Dedifferentiated amniotic fluid mesenchymal stem cell (primary cell): ENCODE measurements at regions not wholly inside any gene's neighbourhood (a gene's known extent, or its start where the extent isn't known, plus 50 kb on each side); places are given as distances from the start of the nearest gene placed in this dataset.

Experiments
- DNase-seq: peaks from one replicate; pipeline ENCODE4 v3.0.0-alpha.2; 2016; ENCODE audit errors: extremely low spot score

GRCh38 chr22:48185071-48186055 lies 1422.9 kb downstream of the TBC1D22A start:
- DNase-seq = no peak

DNA sequence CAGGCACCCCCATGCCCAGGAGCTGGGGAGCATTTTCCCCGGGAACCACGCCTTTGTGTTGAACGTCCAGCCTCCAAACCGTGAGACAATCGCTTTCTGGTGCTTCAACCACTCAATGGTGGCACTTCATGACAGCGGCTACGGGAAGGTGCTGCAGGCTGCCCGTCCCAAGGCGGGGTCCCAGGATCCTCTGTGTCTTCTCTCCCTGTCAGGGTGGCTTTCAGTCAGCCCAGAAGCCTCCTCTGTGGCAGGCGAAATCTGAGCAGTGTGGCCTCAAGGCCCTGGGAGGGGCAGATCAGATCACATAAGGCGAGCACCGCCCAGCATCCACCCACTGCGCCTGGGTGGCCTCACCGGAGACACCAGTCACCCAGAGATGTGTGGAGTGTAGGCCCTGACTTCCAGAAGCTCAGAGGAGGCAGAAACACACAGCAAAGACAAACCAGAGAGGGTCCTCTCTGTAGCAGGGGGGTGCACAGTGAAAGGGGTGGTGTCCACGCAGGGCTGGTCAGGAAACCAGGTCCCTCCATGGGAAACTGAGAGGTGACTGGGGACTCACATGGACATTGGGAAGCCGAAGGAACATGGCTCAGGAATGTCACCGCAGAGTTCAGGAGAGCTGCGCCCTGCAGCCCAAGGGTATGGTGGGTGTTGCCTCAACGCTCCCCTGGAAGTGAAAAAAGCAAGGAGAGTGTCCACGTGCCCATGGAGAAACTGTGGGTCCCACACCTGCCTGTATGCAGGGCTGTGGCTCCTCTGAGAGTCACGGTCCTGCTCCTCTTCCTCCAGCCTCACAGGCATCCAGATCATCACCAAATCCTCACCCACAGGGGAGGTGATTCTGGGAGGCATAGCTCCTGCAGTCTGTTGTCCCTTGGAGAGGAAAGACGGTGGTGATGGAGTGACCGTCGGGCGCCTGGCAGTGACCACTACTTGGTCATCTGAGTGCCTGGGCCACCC lies 1420.7 kb downstream of the TBC1D22A start:
- no peak for DNase-seq

DNA sequence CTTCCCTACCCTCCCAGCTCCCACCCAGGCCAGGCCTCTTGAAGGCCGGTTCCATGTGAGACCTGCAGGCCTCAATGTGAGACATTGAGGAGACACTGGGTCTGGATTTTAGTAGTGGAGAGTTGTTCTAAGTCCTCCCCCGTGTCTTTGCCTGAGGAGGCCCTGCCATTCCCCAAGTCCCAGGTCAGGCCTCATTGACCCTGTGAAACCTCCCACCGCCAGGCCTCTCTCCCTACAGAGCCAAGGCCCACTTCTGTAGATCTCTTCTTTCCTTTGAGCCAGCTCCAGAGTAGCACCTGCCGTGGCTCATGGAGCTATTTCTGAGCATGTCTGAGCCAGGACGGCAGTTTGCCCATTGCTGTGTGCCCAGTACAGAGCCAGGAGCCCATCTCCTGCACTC lies 1419.6 kb downstream of the TBC1D22A start:
- DNase-seq = no peak

DNA sequence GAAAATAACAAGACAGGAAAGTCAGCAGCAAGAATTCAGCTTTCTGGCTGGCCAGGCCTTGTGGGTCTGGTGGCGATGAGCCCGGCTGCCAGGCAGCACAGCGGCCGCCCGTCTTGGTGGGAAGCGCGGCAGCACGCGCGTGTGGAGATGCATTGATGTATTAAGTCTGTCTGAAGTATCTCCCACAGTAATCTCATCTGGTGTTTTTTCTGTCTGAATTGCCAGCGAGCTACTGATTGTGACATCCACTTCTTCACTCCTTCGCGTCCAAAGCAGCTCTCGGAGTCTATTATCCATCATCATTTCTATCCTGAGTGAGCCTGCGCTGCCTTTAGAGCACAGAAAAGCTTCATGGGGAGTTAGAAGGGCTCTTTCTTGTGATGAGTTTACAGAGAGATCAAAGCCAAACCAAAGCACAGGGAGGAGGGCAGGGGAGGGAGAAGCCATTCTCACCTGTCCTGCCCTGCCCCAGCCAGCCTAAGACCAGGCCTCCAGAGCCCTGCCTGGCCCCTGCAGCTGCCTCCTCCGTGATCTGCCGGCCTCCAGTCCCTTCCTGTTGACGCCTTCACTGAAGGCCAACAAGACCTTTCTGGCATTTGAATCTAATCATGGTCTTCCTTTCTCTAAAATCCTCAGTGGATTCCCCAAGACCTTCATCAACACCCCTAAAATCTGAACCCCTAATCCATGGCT lies 1419.0 kb downstream of the TBC1D22A start:
- DNase-seq = no peak

GRCh38 chr22:48180631-48181030 lies 1418.2 kb downstream of the TBC1D22A start:
- no peak for DNase-seq

- no peak for DNase-seq
These were observed 1417.4 kb downstream of the TBC1D22A start for GRCh38 chr22:48179571-48180546.

DNA sequence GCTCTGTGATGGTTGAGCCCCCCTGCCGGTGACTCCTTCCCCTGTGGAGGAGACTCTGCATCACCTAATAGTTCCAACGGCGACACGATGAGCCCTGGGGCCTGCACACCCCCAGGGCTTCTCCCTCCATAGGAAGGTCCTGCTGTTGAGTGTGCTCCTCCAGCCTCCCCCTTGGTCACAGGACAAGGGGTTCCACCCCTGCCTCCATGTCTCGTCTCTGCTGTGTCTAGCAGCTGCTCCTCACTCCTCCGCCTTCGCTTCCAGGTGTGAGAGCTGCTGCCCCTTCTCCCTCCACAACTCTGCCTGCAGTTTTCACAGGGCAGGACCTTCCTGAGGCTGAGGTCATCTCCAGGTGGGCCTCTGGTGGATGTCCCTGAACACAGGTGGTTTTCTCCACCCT lies 1416.1 kb downstream of the TBC1D22A start:
- DNase-seq = no peak

GRCh38 chr22:48177631-48178030 lies 1415.2 kb downstream of the TBC1D22A start:
- DNase-seq = no peak

DNA sequence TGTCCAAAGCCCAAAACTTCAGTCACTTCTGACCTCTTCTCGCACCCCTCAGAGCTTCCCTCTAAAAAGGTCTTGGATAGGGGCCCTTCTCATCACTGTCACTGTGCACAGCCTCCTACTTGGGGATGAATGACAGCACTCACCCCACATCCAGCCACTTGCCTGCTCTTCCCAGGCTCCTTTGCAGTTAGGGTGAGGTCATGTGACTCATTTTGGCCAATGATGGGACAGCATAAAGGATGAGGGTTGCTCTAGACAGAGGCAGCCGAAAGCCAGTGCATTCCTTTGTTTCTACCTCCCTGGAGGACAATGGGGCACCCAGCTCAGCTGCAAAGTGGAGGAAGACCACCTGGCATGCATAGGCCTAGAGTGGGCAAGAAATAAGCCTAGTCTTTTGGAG lies 1413.3 kb downstream of the TBC1D22A start:
- DNase-seq = no peak

DNA sequence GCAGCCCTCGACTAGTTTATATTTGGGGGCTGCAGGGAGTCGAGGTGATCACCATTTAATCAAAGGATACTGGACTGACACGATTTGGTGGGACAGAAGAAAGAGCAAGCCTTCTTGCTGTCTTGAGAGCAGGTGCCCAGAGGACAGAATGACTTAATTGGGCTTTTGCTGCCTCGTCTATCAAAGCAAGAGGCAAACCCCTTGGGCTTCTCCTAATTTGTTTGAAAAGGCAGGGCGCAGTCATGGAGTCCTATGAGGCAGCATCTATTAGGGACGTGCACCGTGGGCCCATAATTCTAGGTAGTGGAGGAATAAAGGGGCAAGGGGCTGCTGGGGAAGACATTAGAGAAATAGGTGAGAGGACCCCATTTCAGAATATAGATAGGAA lies 1411.3 kb downstream of the TBC1D22A start:
- no peak for DNase-seq

DNA sequence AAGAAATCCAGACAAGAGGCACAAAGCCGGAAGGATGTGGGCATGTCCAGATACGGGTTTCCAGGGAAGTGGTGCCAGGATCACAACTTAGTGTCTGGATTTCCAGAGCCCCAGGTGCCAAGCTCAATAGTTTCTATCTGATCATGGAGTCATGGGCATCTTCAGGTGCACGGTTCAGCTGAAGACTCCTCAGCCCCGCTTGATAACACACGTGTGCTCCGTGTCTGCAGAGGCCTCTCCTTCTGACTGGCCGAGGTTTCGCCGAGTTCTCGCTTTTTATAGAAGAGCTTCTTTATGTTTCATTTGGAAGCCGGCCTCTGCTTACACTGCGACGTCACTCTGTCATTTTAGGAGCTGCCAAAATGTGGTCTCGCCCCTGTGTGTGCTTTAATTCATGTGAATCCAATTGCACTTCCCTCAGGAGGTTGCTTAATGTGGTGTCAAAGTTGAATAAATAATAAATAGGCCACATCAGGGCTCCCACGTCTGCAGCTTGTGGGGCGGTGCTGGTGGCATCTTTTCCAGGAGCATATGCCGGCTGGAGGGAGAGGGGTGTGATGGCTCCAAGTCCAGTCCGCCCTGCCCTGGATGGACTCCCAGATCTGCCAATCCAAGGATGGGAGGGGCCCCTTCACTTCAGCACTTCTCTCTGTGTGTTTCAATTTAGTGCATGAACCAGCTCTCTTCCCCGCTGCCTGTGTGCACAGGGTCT lies 1410.8 kb downstream of the TBC1D22A start:
- no peak for DNase-seq

- DNase-seq = no peak
These were observed 1408.8 kb downstream of the TBC1D22A start for GRCh38 chr22:48171271-48171691.

- no peak for DNase-seq
These were observed 1406.8 kb downstream of the TBC1D22A start for GRCh38 chr22:48169227-48169626.

DNA sequence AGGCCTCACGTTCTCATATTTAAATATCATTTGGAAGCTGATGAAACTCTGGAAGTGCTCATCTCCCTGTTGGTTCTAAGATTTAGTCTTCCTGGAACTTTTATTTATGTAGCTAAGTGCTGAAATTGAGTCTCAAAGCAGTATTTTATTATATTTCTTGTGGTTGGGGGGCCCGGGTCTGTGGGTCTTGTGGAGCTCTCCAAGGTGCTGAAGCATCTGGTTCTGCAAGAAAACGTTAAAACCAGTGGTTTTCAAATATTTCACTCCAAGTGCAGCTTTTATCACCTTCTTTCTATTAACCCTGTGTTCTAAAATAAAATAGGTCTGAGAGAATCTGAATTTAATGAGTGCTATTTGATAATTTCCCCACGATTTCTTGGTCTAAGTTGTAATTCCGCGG lies 1404.8 kb downstream of the TBC1D22A start:
- DNase-seq = no peak

DNA sequence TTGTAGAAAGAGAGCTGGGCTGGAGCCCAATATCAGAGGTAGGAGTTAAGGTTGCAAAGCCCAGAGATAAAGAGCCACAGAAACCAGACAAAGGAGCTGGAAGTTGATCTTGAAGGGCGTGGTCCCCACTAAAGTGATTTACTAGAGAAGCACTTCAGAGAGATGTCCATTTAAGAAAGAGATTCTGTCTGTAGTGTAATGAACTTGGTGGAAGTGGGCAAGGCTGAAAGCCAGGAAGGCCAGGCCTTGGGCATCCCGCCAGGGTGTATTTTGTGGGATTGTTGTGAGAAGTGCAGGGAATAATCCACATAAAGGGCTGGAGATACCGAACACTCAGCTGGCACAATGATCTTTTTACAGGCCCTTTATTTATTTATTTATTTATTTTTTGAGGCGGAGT lies 1398.8 kb downstream of the TBC1D22A start:
- no peak for DNase-seq

DNA sequence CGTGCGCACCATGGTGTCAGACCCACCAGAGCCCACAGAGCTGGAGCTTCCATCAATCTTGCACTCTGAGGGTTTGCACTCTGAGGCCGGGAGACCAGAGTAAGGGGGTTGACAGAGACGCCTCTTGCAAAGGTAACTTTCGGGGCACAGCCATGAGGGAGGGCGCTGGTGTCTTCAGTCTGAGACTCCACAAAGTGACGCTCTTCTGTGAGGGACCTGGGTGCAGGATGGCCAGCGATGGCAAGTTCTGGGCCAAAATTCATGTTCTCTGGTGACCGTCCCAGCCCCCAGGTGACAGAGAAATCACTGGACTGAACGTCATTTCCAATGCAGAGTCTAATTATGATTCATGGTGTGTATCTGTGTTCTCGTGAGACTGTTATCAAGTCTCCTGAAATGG lies 1395.2 kb downstream of the TBC1D22A start:
- no peak for DNase-seq

GRCh38 chr22:48156603-48157355 lies 1394.3 kb downstream of the TBC1D22A start:
- no peak for DNase-seq

DNA sequence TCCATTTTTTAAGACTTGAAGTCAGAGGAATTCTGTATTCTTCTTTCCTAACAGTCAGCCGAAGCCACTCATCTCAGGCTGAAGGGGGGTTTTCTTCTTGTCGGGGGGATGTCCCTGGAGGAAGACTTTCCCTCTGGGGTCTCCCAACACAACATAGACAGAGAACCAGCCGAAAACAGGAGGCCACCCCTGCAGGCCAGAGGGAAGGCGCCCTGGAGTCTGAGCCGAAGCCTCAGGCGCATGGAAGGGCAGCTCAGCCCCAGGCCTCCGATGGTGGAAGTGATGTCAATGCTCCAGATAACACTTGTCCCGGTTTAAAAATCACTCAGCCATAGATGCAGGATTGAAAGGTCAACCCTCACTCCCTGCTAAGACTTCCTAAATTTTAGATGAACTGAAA lies 1393.0 kb downstream of the TBC1D22A start:
- DNase-seq = no peak

DNA sequence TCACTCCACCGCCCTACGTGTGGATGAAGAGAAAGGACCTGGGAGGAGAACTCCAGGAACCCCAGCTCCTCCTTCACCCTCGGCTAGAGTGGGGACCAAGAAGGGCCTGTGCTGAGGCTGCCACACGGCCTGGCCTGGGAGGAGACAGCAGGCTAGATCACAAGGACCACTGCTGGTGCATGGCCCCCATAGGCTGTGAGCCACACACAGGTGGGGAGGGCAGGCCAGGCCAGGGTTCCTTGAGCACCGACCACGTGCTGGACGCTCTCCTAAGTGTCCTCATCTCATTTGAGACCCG lies 1392.4 kb downstream of the TBC1D22A start:
- DNase-seq = no peak
